Cardiac muscle cell (in vitro differentiated cells and primary cell): ENCODE measurements at regions not wholly inside any gene's neighbourhood (a gene's known extent, or its start where the extent isn't known, plus 50 kb on each side); places are given as distances from the start of the nearest gene placed in this dataset.

ENCODE experiments used
- DNase-seq, 2 donors: peaks; one replicate each; pipeline versions ENCODE4 v3.0.0 to v3.0.0-alpha.2; 2010 to 2017; ENCODE audit warnings: low read depth in 1 of 2, low spot score in 1 of 2
- H3K27ac ChIP-seq: fragments of 200-600 bp; sonication (generic); 2 replicates; pipeline ENCODE4 v1.5.1; 2016
- H3K27me3 ChIP-seq: fragments of 200-600 bp; sonication (generic); 2 replicates; pipeline ENCODE4 v1.6.0; 2016; ENCODE audit warnings: control low read depth
- H3K36me3 ChIP-seq: fragments of 200-600 bp; sonication (generic); 2 replicates; pipeline ENCODE4 v1.5.1; 2016; ENCODE audit warnings: control low read depth
- H3K4me1 ChIP-seq: fragments of 200-600 bp; sonication (generic); 2 replicates; pipeline ENCODE4 v1.8.1; 2017; ENCODE audit warnings: low read depth, mild to moderate bottlenecking, mixed run types
- H3K4me3 ChIP-seq: fragments of 200-600 bp; sonication (generic); 2 replicates; pipeline ENCODE4 v1.5.1; 2016; ENCODE audit warnings: mild to moderate bottlenecking
- H3K9me3 ChIP-seq: fragments of 200-600 bp; sonication (generic); 2 replicates; pipeline ENCODE4 v1.5.1; 2017; ENCODE audit warnings: low read depth, mild to moderate bottlenecking, control low read depth
- CTCF ChIP-seq: IDR thresholded peaks from 2 replicates; pipeline ENCODE4 v1.5.1; 2012; ENCODE audit warnings: low read depth, mild to moderate bottlenecking, low read length

- TF ChIP-seq CTCF: no peak
- Histone ChIP-seq H3K36me3 (no peaks in the 10 kb centered on the region), H3K4me3 (no peak overlapping the region), H3K4me1 (peaks cover 43% of the 10 kb centered on the region), H3K9me3 (no peaks in the 10 kb centered on the region), H3K27me3 (no peaks in the 10 kb centered on the region), H3K27ac (no peak overlapping the region)
- peak in 1 of 2 donors; percentile 23 for DNase-seq
Measured at GRCh38 chr21:15203740-15204139, 138.9 kb upstream of the NRIP1 start.

- TF ChIP-seq CTCF: no peak
- DNase-seq: no peak
- no peaks in the 10 kb centered on the region for H3K27me3 ChIP-seq
- H3K36me3 ChIP-seq: no peaks in the 10 kb centered on the region
- no peaks in the 10 kb centered on the region for H3K9me3 ChIP-seq
- H3K4me3 ChIP-seq: no peak overlapping the region
- H3K4me1 ChIP-seq: peaks cover 38% of the 10 kb centered on the region
- H3K27ac ChIP-seq: no peak overlapping the region
Measured at GRCh38 chr21:15204140-15204969, 139.6 kb upstream of the NRIP1 start.

GRCh38 chr21:15204970-15205286, 140.1 kb upstream of the NRIP1 start:
- TF ChIP-seq CTCF: no peak
- H3K9me3 ChIP-seq: no peaks in the 10 kb centered on the region
- no peak overlapping the region for H3K4me3 ChIP-seq
- H3K27ac ChIP-seq: no peak overlapping the region
- peak in 1 of 2 donors; percentile 2 for DNase-seq
- no peaks in the 10 kb centered on the region for H3K36me3 ChIP-seq
- H3K27me3 ChIP-seq: no peaks in the 10 kb centered on the region
- H3K4me1 ChIP-seq: peaks cover 33% of the 10 kb centered on the region

- no peak for TF ChIP-seq CTCF
- Histone ChIP-seq H3K27me3 (no peaks in the 10 kb centered on the region), H3K4me3 (no peak overlapping the region), H3K27ac (no peak overlapping the region), H3K4me1 (peaks cover 26% of the 10 kb centered on the region), H3K9me3 (no peaks in the 10 kb centered on the region), H3K36me3 (no peaks in the 10 kb centered on the region)
- no peak for DNase-seq
Measured at GRCh38 chr21:15206514-15206913, 141.7 kb upstream of the NRIP1 start.

GRCh38 chr21:15207231-15207630, 142.4 kb upstream of the NRIP1 start:
- Histone ChIP-seq H3K27me3 (no peaks in the 10 kb centered on the region), H3K9me3 (no peaks in the 10 kb centered on the region), H3K36me3 (no peaks in the 10 kb centered on the region), H3K4me3 (no peak overlapping the region), H3K27ac (no peak overlapping the region), H3K4me1 (peaks cover 33% of the 10 kb centered on the region)
- no peak for TF ChIP-seq CTCF
- DNase-seq: no peak
